ENCODE measurements at regions not wholly inside any gene's neighbourhood (a gene's known extent, or its start where the extent isn't known, plus 50 kb on each side); places are given as distances from the start of the nearest gene placed in this dataset.
A peak's percentile ranks its signal among the peaks of the same experiment; 100 is the strongest.
"Not testable (repeated sequence)": the region's sequence is repeated elsewhere in the genome, so short reads cannot be mapped to it uniquely, and the experiment has no call there.

DNA sequence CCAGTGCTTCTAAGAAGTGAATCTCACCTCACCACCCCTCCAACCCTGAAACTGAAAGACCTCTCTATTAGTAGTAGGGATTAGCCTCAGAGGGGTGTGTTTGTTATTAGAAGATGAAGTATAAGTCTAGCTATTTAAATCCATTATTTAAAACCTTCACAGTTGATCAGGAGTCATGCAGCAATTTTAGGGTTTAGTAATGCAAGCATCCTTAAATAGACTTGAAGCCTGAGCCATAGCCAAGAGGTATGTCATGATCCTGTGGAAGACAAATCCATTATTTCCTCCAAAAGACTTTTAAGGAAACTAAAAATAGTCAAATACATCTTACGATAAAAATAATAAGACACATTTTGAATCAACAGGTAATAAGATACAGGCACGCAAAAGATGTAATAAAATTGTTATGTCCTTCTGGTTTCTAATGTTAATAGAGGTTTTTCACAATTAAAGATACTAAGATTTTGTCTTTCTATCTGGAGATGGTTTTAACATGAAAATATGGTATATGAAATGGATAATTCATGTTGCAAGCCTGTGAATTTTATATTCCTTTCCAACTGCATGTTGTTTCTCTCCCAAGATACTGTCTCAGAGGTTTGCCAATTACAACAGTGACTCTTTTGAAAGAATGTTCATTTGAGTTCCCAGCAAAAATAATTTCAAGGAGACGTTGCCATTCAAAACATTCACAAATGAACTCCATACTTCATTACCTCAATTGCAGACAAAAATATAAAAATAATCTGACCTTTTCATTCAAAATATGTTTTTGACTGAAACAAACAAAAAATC lies 68.0 kb downstream of the LUZP4 start:
- DNase-seq (no peak), ATAC-seq (no peak)

DNA sequence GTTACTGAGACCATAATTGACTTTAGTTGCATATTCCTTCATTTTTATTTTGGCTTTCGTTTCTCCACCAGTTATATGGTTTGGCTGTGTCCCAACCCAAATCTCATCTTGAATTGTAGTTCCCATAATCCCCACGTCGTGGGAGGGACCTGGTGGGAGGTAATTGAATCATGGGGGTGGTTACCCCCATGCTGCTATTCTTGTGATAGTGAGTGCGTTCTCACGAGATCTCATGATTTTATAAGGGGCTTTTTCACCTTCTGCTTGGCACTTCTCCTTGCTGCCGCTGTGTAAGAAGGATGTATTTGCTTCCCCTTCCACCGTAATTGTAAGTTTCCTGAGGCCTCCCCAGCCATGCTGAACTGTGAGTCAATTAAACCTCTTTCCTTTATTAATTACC lies 70.0 kb downstream of the LUZP4 start:
- not testable (repeated sequence) for ATAC-seq, DNase-seq

DNA sequence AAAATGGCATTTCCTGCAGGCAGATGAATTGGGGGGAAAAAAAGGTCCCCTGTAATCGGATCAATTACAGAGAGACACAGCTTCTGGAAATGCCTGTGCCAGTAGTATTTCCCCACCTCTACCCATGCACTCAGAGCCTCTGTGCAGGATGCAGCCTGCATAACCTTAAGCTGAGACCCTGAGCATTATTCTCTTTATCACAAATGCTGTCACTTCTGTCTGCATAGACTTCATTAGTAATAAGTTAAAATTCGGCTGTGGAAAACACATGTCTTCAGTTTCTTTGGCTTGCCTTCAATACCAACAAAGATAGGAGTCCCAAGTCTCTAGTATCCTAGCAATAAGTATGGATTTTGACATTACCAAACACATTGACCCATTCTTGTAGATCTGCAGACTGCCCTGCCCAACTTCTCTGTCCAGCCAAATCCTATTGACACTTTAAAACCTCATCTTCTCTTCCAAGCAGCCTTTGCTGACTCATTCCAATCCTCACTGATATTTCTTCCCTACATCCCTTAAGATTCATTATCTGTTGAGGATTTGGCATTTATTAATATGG lies 70.8 kb downstream of the LUZP4 start:
- no peak for DNase-seq
- ATAC-seq, result no peak

DNA sequence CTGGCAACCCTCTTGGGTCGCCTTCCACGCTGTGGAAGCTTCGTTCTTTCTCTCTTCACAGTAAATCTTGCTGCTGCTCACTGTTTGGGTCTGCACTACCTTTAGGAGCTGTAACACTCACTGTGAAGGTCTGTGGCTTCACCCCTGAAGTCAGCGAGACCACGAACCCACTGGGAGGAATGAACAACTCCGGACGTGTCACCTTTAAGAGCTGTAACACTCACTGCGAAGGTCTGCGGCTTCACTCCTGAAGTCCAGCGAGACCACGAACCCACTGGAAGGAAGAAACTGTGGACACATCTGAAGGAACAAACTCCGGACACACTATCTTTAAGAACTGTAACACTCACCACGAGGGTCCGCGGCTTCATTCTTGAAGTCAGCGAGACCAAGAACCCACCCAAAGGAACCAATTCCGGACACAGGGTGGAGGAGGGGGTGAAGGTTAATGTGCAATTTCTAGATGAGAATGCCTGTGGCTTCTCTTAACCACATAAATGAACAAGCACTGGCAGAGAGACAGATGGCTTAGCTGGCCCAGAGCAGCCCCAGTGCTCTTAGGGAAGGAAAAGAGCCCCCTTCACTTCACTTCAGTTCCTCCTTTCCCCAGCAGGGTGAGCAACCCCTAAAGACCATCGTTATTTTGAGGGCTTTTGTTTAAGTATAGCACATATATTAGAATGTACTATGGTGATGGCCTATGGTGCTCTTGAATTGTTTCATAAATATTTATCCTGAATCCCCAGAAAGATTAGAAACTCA lies 73.0 kb downstream of the LUZP4 start:
- DNase-seq, result peak; percentile 3

DNA sequence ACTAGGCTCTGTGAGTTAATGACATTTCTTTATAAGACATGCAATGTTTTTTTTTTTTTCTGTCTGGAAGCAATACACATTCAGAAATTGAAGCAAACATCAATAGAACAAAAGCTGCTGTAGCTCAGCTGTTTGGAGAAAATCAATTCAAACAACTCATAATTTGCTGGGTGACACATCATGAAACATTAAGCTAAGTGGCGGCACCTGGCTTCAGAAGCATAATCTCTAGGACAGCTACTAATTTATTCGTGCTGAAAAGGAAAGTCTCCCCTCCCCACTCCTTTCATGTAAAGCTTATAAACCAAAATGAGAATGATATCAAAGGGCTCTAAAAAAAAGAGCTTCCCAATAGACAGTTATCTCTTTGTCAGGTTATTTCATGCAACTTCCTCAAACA lies 73.9 kb downstream of the LUZP4 start:
- ATAC-seq (no peak), DNase-seq (no peak)

More for the DNA sequence above, 73.0 kb downstream of the LUZP4 start:
- ATAC-seq, result peak; percentile 78

DNA sequence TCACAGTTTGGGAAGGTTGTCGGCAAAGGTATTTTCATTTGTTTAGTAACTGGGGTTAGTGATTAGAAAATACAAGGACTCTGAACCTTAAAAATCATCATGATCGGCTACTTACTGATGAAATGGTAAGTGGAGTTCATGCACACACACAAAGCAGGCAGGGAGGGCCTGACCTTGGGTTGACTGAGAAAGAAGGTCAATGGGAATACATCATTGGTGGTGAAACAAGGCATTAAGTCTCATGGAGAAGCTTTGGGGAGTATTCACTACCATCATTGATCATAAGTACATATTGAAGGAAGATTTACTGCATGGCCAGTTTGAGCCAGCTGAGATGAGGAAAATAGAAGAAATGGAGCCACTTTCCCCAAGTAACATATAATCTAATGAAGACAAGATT lies 74.4 kb downstream of the LUZP4 start:
- ATAC-seq (no peak), DNase-seq (no peak)

DNA sequence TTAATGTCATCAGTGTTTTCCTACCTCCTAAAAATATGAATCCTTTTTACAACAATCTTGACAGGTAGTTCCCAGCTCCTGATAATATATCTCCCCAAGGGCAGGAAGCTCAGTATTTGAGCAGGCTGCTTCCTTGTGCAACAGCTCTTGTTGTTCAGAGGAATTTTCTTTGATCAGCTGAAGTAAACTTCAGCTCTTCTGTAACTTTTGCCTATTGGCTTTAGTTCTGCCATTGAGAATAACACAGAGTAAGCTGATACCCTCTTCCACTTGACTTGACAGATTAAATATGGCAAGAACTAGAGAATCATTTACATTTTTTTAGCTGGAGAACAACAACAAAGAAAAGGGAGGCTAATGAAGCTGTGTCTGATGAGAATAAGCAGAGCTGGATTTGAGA lies 75.2 kb downstream of the LUZP4 start:
- DNase-seq, result no peak
- no peak for ATAC-seq

DNA sequence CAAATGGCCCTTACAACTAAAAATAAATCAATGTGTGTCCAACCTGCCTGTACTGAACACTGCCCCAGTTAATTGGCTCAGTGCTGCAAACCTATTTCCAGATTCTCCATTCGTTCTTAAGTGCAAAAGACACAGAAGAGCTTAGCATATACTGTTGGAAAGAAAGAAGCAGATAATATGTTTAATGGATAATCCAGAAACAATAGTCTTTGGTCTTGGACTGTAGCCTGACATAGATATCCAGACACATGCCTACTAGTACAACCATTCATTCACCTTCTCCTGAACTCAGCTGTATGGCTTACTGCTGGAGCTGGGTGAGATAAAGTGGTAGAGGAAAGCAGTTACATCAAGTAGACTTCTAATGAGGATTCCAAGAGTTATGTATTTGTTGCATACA lies 77.0 kb downstream of the LUZP4 start:
- ATAC-seq, result no peak
- DNase-seq, result no peak

DNA sequence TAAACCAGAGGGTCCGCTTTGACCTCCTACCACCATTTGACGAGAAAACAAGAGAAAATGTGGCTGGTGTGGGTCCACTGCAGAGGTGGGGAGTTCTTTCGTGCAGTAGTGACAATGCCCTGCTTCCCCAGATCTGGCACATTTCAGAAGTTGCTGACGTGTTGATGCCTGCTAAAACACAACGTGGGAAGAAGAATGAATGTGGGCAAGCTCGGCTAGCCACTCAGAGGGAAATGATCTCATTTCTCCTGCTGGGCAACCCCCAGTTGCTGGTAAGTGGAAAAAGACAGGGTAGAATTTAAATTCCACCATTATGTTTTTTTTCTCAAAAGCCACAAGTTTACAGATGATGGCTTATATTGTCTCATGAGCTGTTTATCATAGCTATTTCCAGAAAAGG lies 77.9 kb downstream of the LUZP4 start:
- DNase-seq, result no peak
- no peak for ATAC-seq

DNA sequence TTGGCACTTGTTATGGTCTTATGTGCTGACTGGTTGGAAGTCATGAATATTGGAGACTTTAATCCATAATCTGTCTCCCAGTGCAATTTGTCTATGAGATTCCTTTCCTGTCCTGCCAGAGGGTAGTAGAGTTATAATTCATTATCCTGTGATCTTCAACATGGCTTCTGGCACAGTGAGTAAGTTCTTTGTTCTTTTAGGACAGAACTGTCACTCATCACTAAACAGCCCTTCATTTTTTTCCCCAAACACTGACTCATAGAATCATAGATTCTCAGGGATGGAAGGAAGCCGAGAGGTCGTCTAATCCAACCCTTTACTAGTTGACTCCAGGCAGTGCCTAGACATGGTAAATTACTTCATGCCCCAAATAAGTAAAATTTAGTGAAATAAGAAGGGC lies 78.4 kb downstream of the LUZP4 start:
- no peak for ATAC-seq
- DNase-seq, result no peak

DNA sequence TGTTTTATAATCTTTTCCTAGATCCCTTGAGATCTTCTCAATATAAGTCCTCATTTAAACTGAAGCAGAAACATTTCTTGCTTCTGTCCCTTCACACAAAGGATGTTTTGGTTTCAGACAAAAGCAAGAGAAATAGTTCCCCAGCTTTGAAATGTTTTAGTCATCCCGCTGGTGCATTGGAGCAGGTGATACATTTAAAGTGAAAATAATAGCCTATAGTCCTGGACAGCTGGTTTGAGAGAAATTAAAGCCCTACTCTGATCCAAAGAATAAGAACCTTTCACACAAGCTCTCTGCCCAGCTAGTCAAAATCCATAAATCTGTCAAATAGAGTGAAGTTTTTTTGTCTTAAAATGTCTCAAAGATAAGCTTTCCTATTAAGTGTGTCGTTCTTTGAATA lies 79.4 kb downstream of the LUZP4 start:
- ATAC-seq (no peak), DNase-seq (no peak)

DNA sequence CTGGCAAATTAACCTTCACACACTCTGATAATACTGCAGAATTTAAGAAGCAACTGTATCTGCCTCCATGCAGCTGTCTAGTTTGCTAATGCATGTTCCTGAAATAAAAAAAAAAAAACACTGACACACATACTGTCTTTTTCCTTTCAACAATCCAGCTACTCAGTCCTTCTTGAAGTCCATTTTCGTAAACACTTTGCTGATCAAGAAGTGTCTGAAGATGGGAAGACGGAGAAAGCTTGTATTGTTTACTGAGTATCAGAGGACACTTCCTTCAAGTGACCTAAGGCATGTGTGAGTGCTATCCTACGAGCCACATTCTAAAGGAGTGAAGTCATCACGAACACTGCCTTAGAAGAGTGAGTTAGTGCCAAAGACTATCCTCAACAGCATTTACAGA lies 82.6 kb downstream of the LUZP4 start:
- ATAC-seq (no peak), DNase-seq (no peak)

DNA sequence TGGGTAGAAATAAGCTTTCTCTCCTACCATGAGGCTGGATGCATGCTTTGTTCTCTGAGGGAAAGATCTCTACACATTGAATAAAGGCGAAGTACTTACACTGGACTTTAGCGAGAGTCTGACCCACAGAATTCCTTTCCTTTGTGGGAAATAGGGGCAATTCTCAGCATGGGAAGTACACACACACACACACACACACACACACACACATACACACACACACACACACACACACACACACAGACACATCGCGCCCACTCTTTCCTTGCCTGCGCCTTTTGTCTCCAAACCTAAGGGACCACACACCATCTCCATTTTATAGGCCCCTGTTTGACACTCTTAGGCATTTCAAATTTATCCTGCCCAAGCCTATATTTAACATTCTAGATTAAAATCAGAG lies 83.8 kb downstream of the LUZP4 start:
- ATAC-seq (no peak), DNase-seq (no peak)

DNA sequence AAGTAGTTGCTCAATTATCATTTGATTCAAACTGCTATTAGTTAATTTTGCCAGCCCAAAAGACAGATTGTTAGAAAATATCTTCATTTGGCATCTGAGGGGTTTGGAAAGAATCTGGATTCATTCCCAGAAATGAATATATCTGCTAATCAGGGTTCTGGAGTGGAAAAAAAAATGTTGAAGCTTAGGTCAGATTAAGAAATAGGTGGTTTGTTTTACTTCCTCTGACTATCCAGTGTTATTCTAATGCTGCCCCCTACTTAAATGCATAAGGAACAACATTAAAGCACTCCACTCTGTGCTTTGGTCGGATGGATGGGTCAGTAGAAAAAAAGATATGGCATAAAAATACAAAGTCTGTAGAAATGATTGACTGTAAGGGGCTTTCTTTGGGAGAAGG lies 89.0 kb downstream of the LUZP4 start:
- ATAC-seq, result no peak
- no peak for DNase-seq

DNA sequence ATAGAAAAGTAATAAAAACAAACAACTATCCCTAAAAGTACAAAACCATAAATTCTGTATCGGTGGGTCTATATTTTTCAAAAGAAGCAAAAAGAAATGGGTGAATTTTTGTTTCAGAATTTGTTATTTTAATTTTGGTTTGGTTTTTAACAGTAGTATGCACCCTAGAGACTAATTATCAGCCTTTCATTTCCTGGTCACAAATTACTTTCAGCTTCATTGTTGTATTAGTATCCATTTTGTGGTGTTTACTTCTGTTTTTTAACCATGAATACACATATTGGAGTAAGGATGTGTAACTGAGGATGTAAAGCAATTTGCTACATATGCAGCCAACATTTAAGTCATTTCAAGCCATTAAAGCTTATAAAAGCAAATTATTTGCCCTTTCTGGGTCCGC lies 97.8 kb downstream of the LUZP4 start:
- ATAC-seq (no peak), DNase-seq (no peak)

DNA sequence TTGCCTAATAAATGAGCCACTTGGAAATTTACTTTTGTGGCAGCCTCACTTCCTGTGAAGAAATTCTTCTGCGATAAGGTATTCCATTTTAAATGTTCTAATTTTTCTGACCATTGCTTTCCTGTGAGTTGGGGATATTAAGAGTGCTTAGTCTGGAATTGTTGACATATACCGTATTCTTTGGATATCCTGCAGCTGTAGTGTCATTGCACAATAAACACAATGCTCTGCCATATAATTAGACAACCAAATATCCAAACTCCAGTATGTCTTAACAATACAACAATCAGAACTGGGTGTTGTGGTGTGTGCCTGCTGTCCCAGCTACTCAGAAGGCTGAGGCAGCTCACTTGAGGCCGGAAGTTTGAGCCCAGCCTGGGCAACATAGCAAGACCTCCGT lies 99.4 kb downstream of the LUZP4 start:
- no peak for DNase-seq
- ATAC-seq, result no peak

DNA sequence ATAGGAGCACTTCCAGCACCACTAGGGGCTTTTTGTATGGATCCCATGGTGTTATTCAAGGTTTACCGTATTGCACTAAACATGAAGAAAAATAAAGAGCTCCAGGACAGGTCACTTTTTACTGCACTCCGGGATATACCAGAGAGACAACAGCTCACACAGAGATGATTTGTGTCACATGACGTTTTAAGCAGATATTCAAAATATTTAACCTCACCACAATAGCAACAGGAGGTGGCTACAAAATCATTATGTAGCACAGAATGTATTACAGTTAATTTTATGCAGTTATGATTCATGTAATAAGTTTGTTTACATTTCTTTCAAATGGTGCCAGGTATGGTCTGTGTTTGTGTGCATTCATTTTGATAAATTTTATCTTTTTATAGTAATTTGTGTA lies 100.6 kb downstream of the LUZP4 start:
- ATAC-seq, result no peak
- DNase-seq, result no peak

DNA sequence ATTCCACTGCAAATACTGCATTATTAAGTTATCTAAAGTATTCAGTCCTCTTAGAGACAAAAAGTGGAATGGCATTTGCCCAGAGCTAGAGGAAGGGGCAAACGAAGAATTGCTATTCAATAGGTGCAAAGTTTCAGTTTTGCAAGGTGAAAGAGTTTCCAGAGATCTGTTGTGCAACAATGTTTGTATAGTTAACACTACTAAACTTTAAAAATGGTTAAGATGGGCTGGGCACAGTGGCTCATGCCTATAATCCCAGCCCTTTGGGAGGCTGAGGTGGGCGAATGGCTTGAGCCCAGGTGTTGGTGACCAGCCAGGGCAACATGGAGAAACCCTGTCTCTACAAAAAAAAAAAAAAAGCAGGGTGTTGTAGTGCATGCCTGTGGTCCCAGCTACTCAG lies 102.5 kb downstream of the LUZP4 start:
- ATAC-seq (no peak), DNase-seq (no peak)

DNA sequence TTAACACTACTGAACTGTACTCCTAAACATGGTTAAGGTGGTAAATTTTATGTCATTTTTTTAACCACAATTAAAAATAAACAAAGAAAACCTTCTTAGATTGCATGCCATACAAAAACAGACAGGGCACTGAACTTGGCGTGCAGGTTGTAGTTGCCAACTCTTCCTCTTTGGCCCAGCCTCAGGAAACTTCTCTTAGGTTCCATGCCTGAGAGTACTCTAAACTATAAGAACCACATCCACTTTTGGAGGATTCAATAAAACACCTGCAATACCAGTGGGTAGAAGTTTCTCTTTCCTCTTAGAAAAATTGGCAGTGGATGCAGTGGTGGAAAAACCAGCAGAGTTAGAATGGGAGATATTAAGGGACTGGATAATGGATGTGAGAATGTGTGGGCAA lies 103.4 kb downstream of the LUZP4 start:
- ATAC-seq (no peak), DNase-seq (no peak)

DNA sequence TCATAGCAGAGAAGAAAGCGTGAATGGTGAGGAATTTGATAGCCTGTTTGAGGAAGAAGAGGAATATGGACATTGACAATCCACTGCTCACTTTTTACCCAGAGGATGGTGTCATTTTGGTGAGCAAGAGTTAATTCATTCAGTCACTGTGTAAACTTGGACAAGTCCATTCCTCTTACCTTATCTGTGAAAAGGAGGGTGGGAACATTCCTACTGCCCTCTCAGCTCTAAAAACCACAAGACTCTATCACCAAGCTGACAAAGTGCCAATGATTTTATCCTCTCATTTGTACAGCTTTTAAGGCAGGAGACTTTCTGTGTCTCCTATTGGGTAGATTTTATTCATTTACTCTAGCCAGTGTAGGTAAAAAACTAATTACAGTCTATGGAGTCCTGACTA lies 103.8 kb downstream of the LUZP4 start:
- ATAC-seq, result no peak
- no peak for DNase-seq

DNA sequence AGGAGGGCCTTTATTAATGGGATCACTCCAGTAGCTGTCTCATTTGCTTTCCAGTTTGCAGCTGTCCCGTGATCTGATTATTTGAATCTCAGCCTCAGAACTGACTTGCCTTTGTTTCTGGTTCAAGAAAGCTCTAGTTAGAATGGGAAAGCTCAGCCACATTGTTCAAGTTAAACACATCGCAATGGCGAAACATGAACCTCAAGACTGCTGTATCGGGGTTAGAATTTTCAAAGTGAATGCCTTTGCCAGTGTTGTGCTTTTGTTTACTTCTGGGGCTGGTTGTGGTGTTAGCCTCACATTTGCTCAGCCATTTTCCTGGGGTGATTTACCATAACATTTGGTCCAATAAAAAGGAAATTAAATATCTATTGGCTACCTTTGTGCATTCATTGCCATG lies 105.3 kb downstream of the LUZP4 start:
- not testable (repeated sequence) for DNase-seq, ATAC-seq

DNA sequence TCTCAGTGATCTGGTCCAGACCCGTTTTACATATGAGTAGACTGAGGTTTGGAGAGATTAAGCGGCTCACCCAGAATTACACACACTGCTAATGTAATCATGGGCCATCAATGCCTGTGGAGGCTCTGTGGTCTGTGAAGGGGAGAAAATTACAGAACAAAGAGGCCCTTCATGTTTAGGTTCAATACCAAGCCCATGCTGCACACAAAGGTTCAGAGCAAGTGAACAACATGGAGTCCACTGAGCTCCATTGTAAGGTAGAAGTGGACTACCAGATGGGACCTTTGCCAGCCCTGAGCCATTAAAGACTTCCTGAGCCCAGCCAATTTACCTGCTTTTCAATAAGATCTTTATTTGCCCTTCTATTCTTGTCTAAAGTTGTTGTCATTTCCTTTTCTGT lies 109.8 kb downstream of the LUZP4 start:
- ATAC-seq (no peak), DNase-seq (no peak)

DNA sequence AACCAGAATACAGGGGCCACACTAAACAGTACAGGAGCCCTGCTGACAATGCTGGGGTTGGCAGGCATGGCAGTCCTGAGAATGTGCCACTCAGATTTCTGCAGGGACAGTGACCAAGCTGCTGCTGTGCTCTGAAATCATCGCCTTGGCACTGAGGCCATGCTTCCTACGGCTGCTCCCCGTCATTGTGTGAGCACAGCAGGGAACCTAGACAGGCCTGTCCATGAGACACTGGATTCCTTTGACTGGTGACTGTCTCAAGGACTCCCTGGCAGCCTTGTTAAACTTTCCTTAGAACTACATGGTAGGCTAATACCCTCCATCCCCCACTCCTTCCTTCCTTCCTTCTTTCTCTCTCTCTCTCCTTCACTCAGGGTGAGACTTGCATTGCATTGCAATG lies 111.4 kb downstream of the LUZP4 start:
- ATAC-seq, result no peak

DNA sequence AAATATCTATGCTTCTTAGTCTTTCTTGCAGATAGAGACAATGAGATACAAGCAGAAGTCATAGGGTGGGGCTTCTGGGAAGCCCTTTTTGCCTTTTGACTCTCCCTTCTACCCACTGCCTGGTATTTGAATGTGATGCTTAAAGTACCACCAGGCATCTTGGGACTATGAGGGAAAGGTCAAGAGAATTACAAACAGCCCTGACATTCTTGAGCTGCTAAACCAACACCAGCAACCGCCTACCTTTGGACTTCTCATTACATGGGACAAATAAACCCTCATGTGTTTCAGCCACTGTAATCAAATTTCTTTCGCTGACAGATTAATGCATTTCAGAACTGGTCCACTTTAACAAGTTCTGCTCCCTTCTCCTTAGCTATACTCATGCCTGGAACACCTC lies 112.8 kb downstream of the LUZP4 start:
- DNase-seq, result no peak

More for the DNA sequence above, 111.4 kb downstream of the LUZP4 start:
- no peak for DNase-seq

More for the DNA sequence above, 112.8 kb downstream of the LUZP4 start:
- no peak for ATAC-seq

All from stimulated activated naive CD8-positive, alpha-beta T cell treated with anti-CD3 and anti-CD28 coated beads, Interleukin-15, Interleukin-2, amounts not matched to agents 100 U/mL and 50 U/mL, for 24 hours (primary cell).